ENCODE measurements at regions not wholly inside any gene's neighbourhood (a gene's known extent, or its start where the extent isn't known, plus 50 kb on each side); places are given as distances from the start of the nearest gene placed in this dataset.

DNA sequence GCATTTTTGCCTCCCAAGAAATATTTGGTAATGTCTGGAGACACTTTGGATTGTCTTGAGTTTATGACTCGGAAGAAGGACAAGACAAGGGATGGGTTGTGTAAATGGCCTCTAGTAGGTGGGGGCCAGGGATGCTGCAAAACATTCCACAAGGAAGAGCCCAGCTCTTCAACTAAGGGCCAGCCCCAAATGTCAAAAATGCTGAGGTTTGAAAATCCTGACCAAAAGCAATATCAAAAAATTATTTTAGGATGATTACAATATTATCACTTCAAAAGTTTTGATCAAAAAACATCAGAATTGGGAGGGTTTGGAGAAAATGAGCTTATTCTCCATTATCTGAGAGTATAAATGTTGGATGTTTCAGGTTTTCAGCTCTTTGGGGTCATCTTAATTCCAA is 248.9 kb upstream of the SLC24A2 start:
- no peak for TF ChIP-seq TCF7 (CRISPR knock-in tag; IDR thresholded peaks at IDR 0.05; ENCODE audit: low read depth)
- TF ChIP-seq CTCF (IDR thresholded peaks at IDR 0.05) = no peak
- no peak for TF ChIP-seq ETV6 (CRISPR knock-in tag; IDR thresholded peaks at IDR 0.05)
